Aorta (tissue), 5 donors: ENCODE measurements at regions not wholly inside any gene's neighbourhood (a gene's known extent, or its start where the extent isn't known, plus 50 kb on each side); places are given as distances from the start of the nearest gene placed in this dataset.
A peak's percentile ranks its signal among the peaks of the same experiment; 100 is the strongest.
"Not testable (repeated sequence)": the region's sequence is repeated elsewhere in the genome, so short reads cannot be mapped to it uniquely, and the experiment has no call there.

Experiments
- ATAC-seq: fragments of 200-7000 bp; cut with Tn5 transposase; one replicate; pipeline ENCODE4 v1.9.1; 2022; ENCODE audit warnings: moderate library complexity; ENCODE audit not compliant: low FRiP score
- DNase-seq, 2 donors: peaks; one replicate each; pipeline ENCODE4 v3.0.0-alpha.2; 2020
- H3K27ac ChIP-seq, 2 donors: one replicate each; pipeline ENCODE4 v1.5.1; 2013; ENCODE audit warnings: low read length in 2 of 2, mild to moderate bottlenecking in 2 of 2, moderate library complexity in 2 of 2, control low read depth in 1 of 2, inconsistent platforms in 1 of 2, low read depth in 1 of 2
- H3K27me3 ChIP-seq, 2 donors: one replicate each; pipeline ENCODE4 v1.6.1; 2013; ENCODE audit warnings: control low read depth in 1 of 2, low read length in 1 of 2, mild to moderate bottlenecking in 1 of 2, moderate library complexity in 1 of 2; ENCODE audit not compliant: insufficient read depth in 2 of 2, control insufficient read depth in 1 of 2
- H3K36me3 ChIP-seq, 2 donors: one replicate each; pipeline ENCODE4 v1.6.1; 2013; ENCODE audit warnings: control low read depth in 1 of 2, low read length in 1 of 2, mild to moderate bottlenecking in 1 of 2; ENCODE audit not compliant: insufficient read depth in 2 of 2, control insufficient read depth in 1 of 2
- H3K4me1 ChIP-seq, 2 donors: one replicate each; pipeline ENCODE4 v1.6.1; 2013; ENCODE audit warnings: low read length in 2 of 2, control low read depth in 1 of 2, mild to moderate bottlenecking in 1 of 2, moderate library complexity in 1 of 2; ENCODE audit not compliant: insufficient read depth in 2 of 2, control insufficient read depth in 1 of 2
- H3K4me3 ChIP-seq, 2 donors: one replicate each; pipeline ENCODE4 v1.5.1; 2013; ENCODE audit warnings: low read length in 2 of 2, control low read depth in 1 of 2, mild to moderate bottlenecking in 1 of 2
- H3K9me3 ChIP-seq: one replicate; pipeline ENCODE4 v1.6.1; 2013; ENCODE audit warnings: mild to moderate bottlenecking, low read length; ENCODE audit not compliant: control insufficient read depth
- WGBS, 2 donors: extraction: QIAGEN DNeasy Blood & Tissue Kit; methylation state at CpG; one replicate each; pipeline ENCODE4 v1.1.7; 2013; 5-methylcytosine and 5-hydroxymethylcytosine counted together
- intact Hi-C, 2 donors: fragments of 100-400 bp; cut with DNase I; formaldehyde crosslinking; loops; one replicate each; pipeline versions ENCODE4 v1.14.2 to v1.15.0; 2022
- donor health status: healthy with polysubstance abuse.
- donor health status: Bipolar disorder and iron deficiency.
- donor health status: DM: no; HTN: no; CAD: no.
- donor health status: DM: no; HTN: no; CAD: no.
- donor health status: DM: yes; HTN: yes; CAD: no.

DNA sequence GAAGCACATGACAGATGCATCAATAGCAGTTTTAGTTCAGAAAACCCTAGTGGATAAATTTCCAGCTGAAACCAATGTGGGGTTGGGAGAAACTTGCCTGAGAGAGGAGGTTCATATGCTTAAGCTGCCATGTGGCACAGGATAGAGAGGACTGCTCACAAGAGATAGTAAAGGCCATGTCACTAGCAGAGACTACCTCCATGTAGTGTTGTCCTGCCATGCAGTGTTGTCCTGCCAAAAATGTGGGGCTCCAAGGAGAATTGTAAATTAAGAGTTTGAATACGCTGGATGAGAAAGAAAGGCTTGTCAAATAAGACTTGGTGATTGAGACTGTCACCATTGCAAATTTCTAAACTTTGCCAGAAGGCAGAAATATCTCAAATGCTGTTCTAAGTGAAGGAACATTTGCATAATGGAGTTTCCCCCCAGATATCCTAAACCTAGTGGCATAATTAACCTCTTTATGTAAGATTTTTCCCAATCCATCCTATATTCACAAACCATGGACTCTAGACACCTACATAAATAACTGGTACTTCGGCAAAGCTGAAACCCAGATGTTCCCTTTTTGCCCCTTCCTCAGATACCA lies 938.3 kb upstream of the ALCAM start:
- DNase-seq (no peak), ATAC-seq (no peak)
- no peaks in the 10 kb centered on the region for H3K4me1 ChIP-seq
- intact Hi-C loops: no loop called here
- 93 to 99% methylated on average over 2 of the region's 2 CpGs for WGBS, 2 donors
- no peaks in the 10 kb centered on the region for H3K27me3 ChIP-seq
- no peak overlapping the region for H3K4me3 ChIP-seq
- no peaks in the 10 kb centered on the region for H3K9me3 ChIP-seq
- H3K36me3 ChIP-seq: no peaks in the 10 kb centered on the region
- H3K27ac ChIP-seq: no peak overlapping the region

DNA sequence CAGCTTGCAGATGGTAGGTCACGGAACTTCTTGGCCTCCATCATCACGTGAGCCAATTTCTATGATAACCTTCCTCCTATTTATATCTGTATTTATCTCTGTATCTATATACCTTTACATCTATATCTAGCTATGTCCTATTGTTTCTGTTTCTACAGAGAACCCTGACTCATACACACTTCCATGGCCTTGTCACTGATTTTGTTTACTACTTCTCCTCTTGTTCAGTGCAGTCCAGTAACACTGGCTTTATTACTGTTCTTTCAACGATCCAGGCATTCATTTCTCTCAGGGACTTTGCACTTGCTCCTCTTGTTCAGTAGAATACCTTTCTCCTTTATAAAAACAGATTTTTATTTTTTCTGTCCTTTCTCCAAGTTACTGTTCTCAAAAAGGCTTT lies 937.0 kb upstream of the ALCAM start:
- WGBS, 2 donors: 75 to 80% methylated on average over 3 of the region's 3 CpGs
- no peak for DNase-seq
- H3K4me1 ChIP-seq: no peaks in the 10 kb centered on the region
- no peak for ATAC-seq
- no peaks in the 10 kb centered on the region for H3K36me3 ChIP-seq
- no peaks in the 10 kb centered on the region for H3K9me3 ChIP-seq
- no peak overlapping the region for H3K27ac ChIP-seq
- no peak overlapping the region for H3K4me3 ChIP-seq
- no peaks in the 10 kb centered on the region for H3K27me3 ChIP-seq
- intact Hi-C loops: no loop called here

DNA sequence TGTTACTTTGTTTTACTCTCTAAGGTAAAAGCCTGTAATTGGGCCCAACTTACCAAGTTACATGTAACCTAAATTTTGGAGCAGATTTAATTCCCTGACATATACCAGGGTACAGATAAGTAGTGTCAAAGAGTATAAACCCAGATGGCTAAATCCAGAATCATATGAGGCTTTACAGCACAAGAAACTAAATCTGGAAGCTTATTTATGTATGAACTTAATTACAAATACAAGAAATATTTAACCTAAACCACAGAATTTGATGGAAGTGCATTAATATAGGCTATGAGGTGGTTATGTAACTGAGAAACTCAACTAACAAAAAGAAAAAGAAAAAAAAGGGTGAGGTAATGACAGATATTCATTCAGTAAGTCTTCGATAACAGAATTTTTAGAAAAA lies 930.2 kb upstream of the ALCAM start:
- H3K4me3 ChIP-seq: no peak overlapping the region
- DNase-seq (no peak), ATAC-seq (no peak)
- H3K4me1 ChIP-seq: peaks cover 3 to 5% of the 10 kb centered on the region in 2 donors
- no peaks in the 10 kb centered on the region for H3K27me3 ChIP-seq
- intact Hi-C loops: no loop called here
- 67 to 75% methylated on average over 1 of the region's 1 CpG for WGBS, 2 donors
- no peaks in the 10 kb centered on the region for H3K36me3 ChIP-seq
- no peaks in the 10 kb centered on the region for H3K9me3 ChIP-seq
- no peak overlapping the region for H3K27ac ChIP-seq

DNA sequence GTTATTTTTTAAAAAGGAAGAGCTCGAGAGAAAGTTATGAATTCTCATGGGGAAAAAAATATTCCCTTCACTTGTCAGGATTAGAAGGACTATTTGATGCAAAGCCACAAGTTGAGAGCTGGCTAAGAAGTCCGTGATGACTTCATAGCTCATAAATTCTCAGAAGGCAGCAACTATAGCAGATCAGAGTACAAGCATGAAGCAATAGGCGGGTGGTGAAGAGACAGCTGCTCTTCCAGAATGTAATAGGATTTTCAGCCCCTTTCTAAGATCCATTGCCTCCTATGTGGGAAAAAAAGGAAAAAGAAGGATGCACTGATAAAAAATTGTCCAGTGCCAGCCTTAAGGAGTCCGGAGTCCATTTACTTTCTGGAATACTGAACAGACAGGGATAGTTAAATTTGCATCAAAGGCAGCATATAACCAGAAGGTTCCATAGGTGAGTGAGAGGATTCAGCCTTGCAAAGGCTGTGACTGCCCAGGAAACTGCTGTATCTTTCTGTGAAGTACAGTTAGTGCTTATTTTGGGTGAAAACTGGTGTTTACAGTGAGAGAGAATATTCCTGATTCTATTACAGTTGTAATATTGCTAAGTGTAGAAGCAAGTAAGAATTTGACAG lies 929.5 kb upstream of the ALCAM start:
- Histone ChIP-seq H3K27me3 (no peaks in the 10 kb centered on the region), H3K9me3 (no peaks in the 10 kb centered on the region), H3K36me3 (no peaks in the 10 kb centered on the region), H3K27ac (no peak overlapping the region), H3K4me3 (no peak overlapping the region), H3K4me1 (peaks cover 3 to 5% of the 10 kb centered on the region in 2 donors)
- 6 to 15% methylated on average over 4 of the region's 4 CpGs for WGBS, 2 donors
- intact Hi-C loops: no loop called here
- DNase-seq: no peak
- peak; percentile 85 for ATAC-seq

DNA sequence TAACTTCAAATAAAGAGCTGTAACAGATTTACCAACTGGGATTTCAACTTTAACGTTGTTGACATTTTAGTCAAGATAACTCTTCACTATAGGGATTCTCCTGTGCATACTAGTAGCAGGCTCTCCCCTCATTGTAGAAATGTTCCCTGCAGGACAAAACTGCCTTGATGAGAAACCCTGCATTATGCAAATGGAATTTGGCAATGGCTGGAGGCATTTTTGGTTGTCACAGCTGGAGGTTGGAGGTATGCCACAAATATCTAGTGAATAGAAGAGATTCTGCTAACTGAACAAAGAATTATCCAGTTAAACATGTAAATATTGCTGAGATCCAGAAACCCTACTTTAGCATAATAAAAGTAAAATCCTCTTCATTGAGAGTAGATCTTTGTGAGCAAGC lies 928.8 kb upstream of the ALCAM start:
- no peaks in the 10 kb centered on the region for H3K36me3 ChIP-seq
- no peaks in the 10 kb centered on the region for H3K27me3 ChIP-seq
- H3K27ac ChIP-seq: no peak overlapping the region
- ATAC-seq (no peak), DNase-seq (no peak)
- 8 to 11% methylated on average over 1 of the region's 1 CpG for WGBS, 2 donors
- H3K9me3 ChIP-seq: no peaks in the 10 kb centered on the region
- peaks cover 3 to 5% of the 10 kb centered on the region in 2 donors for H3K4me1 ChIP-seq
- intact Hi-C loops: no loop called here
- H3K4me3 ChIP-seq: no peak overlapping the region

DNA sequence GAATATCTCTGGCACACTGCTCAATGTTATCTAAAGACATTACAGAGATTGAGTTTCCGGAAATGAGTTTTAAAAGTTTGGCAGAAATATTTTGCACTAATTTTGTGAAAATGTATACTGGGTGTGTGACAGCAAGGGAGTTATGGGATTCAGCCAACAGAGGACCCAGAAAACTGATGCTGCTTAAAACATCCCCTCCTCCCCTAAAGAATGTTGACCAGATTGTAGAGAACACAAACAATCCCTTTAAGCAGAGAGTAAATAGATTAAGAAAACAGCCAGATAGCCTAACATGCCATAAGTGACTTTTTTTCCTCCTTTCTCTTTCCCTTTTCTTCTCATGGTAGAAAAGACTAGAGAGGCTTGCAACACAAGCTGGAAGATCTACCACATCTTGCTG lies 928.0 kb upstream of the ALCAM start:
- Histone ChIP-seq H3K36me3 (no peaks in the 10 kb centered on the region), H3K4me1 (peaks cover 3 to 5% of the 10 kb centered on the region in 2 donors), H3K4me3 (no peak overlapping the region), H3K27me3 (no peaks in the 10 kb centered on the region), H3K9me3 (no peaks in the 10 kb centered on the region), H3K27ac (no peak overlapping the region)
- DNase-seq: no peak
- no peak for ATAC-seq
- intact Hi-C loops: no loop called here
- WGBS, 2 donors: 35 to 38% methylated on average over 1 of the region's 1 CpG

DNA sequence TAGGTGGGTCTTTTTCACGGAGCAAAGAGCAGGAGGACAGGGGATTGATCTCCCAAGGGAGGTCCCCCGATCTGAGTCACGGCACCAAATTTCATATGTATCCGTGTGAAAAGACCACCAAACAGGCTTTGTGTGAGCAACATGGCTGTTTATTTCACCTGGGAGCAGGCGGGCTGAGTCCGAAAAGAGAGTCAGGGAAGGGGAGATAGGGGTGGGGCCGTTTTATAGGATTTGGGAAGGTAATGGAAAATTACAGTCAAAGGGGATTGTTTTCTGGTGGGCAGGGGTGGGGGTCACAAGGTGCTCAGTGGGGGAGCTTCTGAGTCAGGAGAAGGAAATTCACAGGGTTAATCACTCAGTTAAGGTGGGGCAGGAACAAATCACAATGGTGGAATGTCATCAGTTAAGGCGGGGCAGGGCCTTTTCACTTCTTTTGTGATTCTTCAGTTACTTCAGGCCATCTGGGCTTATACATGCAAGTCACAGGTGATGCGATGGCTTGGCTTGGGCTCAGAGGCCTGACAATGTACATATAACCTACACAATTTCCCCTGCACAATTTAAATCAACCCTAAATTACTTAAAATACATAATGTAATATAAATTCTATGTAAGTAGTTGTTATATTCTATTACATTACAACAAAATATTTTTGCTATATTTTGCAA lies 921.3 kb upstream of the ALCAM start:
- DNase-seq, intact Hi-C loops, H3K4me3 ChIP-seq, H3K4me1 ChIP-seq, ATAC-seq, H3K27me3 ChIP-seq, H3K36me3 ChIP-seq, H3K9me3 ChIP-seq, H3K27ac ChIP-seq: not testable (repeated sequence)
- WGBS, 2 donors: 92 to 96% methylated on average over 8 of the region's 9 CpGs

DNA sequence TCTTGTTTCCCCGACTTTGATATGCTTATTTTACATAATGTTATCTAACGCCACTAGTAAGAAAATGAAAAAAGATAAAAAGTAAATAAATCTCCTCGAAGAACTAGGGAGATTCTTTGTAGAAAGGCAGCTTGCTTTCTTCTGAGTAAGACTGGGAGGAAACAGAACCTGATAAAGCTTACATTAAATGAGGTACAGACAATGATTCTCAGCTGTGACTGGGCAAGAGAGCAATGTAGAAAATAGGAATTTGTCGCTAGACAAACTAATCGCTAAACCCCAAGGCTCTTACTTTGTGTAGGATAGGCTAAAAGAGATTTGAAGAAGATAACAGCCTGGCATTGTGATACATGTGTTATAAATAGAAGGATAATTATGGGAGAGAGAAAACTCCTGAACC lies 919.0 kb upstream of the ALCAM start:
- H3K4me3 ChIP-seq: no peak overlapping the region
- H3K36me3 ChIP-seq: no peaks in the 10 kb centered on the region
- intact Hi-C loops: no loop called here
- H3K27ac ChIP-seq: no peak overlapping the region
- no peaks in the 10 kb centered on the region for H3K9me3 ChIP-seq
- DNase-seq: no peak
- H3K27me3 ChIP-seq: no peaks in the 10 kb centered on the region
- WGBS, 2 donors: 51 to 55% methylated on average over 5 of the region's 5 CpGs
- no peaks in the 10 kb centered on the region for H3K4me1 ChIP-seq
- no peak for ATAC-seq

DNA sequence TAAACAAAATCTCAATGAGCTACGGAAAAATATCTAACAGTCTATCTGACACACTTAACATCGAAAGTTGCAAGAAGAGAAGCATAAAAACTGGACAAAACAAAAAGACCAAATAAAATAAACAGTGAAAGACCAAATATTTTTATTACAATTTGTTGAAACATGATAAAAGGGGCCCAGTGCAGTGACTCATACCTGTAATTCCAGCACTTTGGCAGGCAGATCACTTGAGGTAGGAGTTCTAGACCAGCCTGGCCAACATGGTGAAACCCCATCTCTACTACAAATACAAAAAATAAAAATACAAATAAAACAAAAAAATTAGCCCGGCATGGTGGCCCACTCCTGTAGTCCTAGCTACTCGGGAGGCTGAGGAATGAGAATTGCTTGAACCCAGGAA lies 914.0 kb upstream of the ALCAM start:
- DNase-seq (no peak), ATAC-seq (no peak)
- intact Hi-C loops: no loop called here
- Histone ChIP-seq H3K4me1 (no peaks in the 10 kb centered on the region), H3K27me3 (no peaks in the 10 kb centered on the region), H3K36me3 (no peaks in the 10 kb centered on the region), H3K9me3 (no peaks in the 10 kb centered on the region), H3K27ac (no peak overlapping the region), H3K4me3 (no peak overlapping the region)
- 86% methylated on average over 4 of the region's 4 CpGs for WGBS, 2 donors
